HEK293 (cell line): ENCODE measurements at regions not wholly inside any gene's neighbourhood (a gene's known extent, or its start where the extent isn't known, plus 50 kb on each side); places are given as distances from the start of the nearest gene placed in this dataset.
"Not testable (repeated sequence)": the region's sequence is repeated elsewhere in the genome, so short reads cannot be mapped to it uniquely, and the experiment has no call there.

Experiments used
- CTCF ChIA-PET: fragments of 350-600 bp; formaldehyde crosslinking; extraction: SDS; loops from one replicate; lab custom pipeline; 2021; ENCODE audit warnings: antibody characterized with exemption; lab: Yijun Ruan, JAX
- POLR2A ChIA-PET: fragments of 300-600 bp; formaldehyde crosslinking; extraction: SDS; loops from one replicate; lab custom pipeline; 2020; ENCODE audit warnings: antibody characterized with exemption, inconsistent platforms; lab: Yijun Ruan, JAX
- H3K27ac ChIP-seq: fragments of 200-500 bp; sonication (Bioruptor generic); 2 replicates; pipeline ENCODE4 v1.5.1; 2014; ENCODE audit warnings: low read depth, low read length, control low read depth, inconsistent platforms; ENCODE audit errors: extremely low read depth
- H3K36me3 ChIP-seq, 2 experiments: fragments of 200-500 bp in 1 of 2; sonication (Bioruptor generic) in 1 of 2; 1 replicate in 1 of 2; 2 replicates in 1 of 2; pipeline ENCODE4 v1.5.1; 2014 to 2017; ENCODE audit warnings: inconsistent platforms in 2 of 2, low read length in 2 of 2; ENCODE audit not compliant: control insufficient read depth in 2 of 2, insufficient read depth in 1 of 2
- H3K4me1 ChIP-seq: fragments of 200-500 bp; sonication (Bioruptor generic); 2 replicates; pipeline ENCODE4 v1.5.1; 2014; ENCODE audit warnings: mild to moderate bottlenecking, low read length, inconsistent platforms; ENCODE audit not compliant: control insufficient read depth, insufficient read depth
- H3K4me3 ChIP-seq: 2 replicates; pipeline ENCODE4 v1.5.1; 2011; ENCODE audit warnings: low read depth, mild to moderate bottlenecking, control low read depth, low read length, moderate library complexity
- H3K9me3 ChIP-seq: fragments of 200-500 bp; sonication (Bioruptor generic); 2 replicates; pipeline ENCODE4 v1.5.1; 2014; ENCODE audit warnings: low read depth, low read length, inconsistent platforms; ENCODE audit not compliant: control insufficient read depth, insufficient read depth
- BCL11B ChIP-seq: fragments of 450-650 bp; formaldehyde crosslinking; IDR thresholded peaks from 2 replicates; pipeline ENCODE4 v1.5.1; 2016; ENCODE audit warnings: low read depth, missing biosample characterization, missing genetic modification characterization
- FEZF1 ChIP-seq: fragments of 450-650 bp; formaldehyde crosslinking; IDR thresholded peaks from 2 replicates; pipeline ENCODE4 v1.5.1; 2016; ENCODE audit warnings: missing biosample characterization, missing genetic modification characterization
- GLI2 ChIP-seq: fragments of 450-650 bp; formaldehyde crosslinking; IDR thresholded peaks from 2 replicates; pipeline ENCODE4; 2017; ENCODE audit warnings: missing biosample characterization, missing genetic modification characterization, low read depth, borderline replicate concordance
- KLF9 ChIP-seq: fragments of 450-650 bp; formaldehyde crosslinking; IDR thresholded peaks from 2 replicates; pipeline ENCODE4 v1.5.1; 2016; ENCODE audit warnings: missing biosample characterization, missing genetic modification characterization, low read depth
- MEIS1 ChIP-seq: sonication (generic); formaldehyde crosslinking; IDR thresholded peaks from 2 replicates; pipeline ENCODE4 v1.8.1; 2022; ENCODE audit warnings: missing genetic modification reagents, mild to moderate bottlenecking, borderline replicate concordance
- YY2 ChIP-seq: fragments of 450-650 bp; formaldehyde crosslinking; IDR thresholded peaks from 2 replicates; pipeline ENCODE4 v1.5.1; 2016; ENCODE audit warnings: missing biosample characterization, missing genetic modification characterization
- ZBTB1 ChIP-seq: fragments of 450-650 bp; formaldehyde crosslinking; IDR thresholded peaks from 2 replicates; pipeline ENCODE4 v1.5.1; 2016; ENCODE audit warnings: missing biosample characterization, missing genetic modification characterization
- ZBTB44 ChIP-seq: fragments of 450-650 bp; IDR thresholded peaks from 2 replicates; pipeline ENCODE4 v1.5.1; 2018; ENCODE audit warnings: missing biosample characterization, mild to moderate bottlenecking, missing genetic modification characterization
- ZFHX2 ChIP-seq: fragments of 450-650 bp; formaldehyde crosslinking; conservative IDR thresholded peaks from 2 replicates; pipeline ENCODE4 v1.5.1; 2016; ENCODE audit warnings: missing biosample characterization, missing genetic modification characterization
- ZFP37 ChIP-seq: fragments of 450-650 bp; formaldehyde crosslinking; IDR thresholded peaks from 2 replicates; pipeline ENCODE4 v1.5.1; 2016; ENCODE audit warnings: missing biosample characterization, missing genetic modification characterization
- ZNF121 ChIP-seq: fragments of 450-650 bp; formaldehyde crosslinking; IDR thresholded peaks from 2 replicates; pipeline ENCODE4 v1.5.1; 2016; ENCODE audit warnings: missing biosample characterization, missing genetic modification characterization
- ZNF16 ChIP-seq: fragments of 450-650 bp; formaldehyde crosslinking; IDR thresholded peaks from 2 replicates; pipeline ENCODE4 v1.5.1; 2016; ENCODE audit warnings: low read depth, missing biosample characterization, missing genetic modification characterization
- ZNF169 ChIP-seq: fragments of 450-650 bp; formaldehyde crosslinking; IDR thresholded peaks from 2 replicates; pipeline ENCODE4 v1.5.1; 2016; ENCODE audit warnings: missing biosample characterization, missing genetic modification characterization
- ZNF175 ChIP-seq: fragments of 450-650 bp; formaldehyde crosslinking; IDR thresholded peaks from 2 replicates; pipeline ENCODE4 v1.5.1; 2016; ENCODE audit warnings: missing biosample characterization, missing genetic modification characterization
- ZNF23 ChIP-seq: fragments of 450-650 bp; formaldehyde crosslinking; IDR thresholded peaks from 2 replicates; pipeline ENCODE4 v1.5.1; 2016; ENCODE audit warnings: missing biosample characterization, missing genetic modification characterization, borderline replicate concordance
- ZNF266 ChIP-seq: fragments of 450-650 bp; formaldehyde crosslinking; IDR thresholded peaks from 2 replicates; pipeline ENCODE4 v1.5.1; 2016; ENCODE audit warnings: missing biosample characterization, missing genetic modification characterization, low read depth
- ZNF366 ChIP-seq: fragments of 450-650 bp; formaldehyde crosslinking; conservative IDR thresholded peaks from 2 replicates; pipeline ENCODE4 v1.5.1; 2016; ENCODE audit warnings: missing biosample characterization, missing genetic modification characterization
- ZNF37A ChIP-seq: fragments of 450-650 bp; IDR thresholded peaks from 2 replicates; pipeline ENCODE4 v1.5.1; 2018; ENCODE audit warnings: missing biosample characterization, missing genetic modification characterization
- ZNF391 ChIP-seq: fragments of 450-650 bp; formaldehyde crosslinking; IDR thresholded peaks from 2 replicates; pipeline ENCODE4 v1.5.1; 2016; ENCODE audit warnings: low read depth, missing biosample characterization, missing genetic modification characterization, borderline replicate concordance
- ZNF544 ChIP-seq: fragments of 450-650 bp; formaldehyde crosslinking; IDR thresholded peaks from 2 replicates; pipeline ENCODE4 v1.5.0; 2017; ENCODE audit warnings: missing biosample characterization, missing genetic modification characterization
- ZNF600 ChIP-seq: fragments of 450-650 bp; formaldehyde crosslinking; IDR thresholded peaks from 2 replicates; pipeline ENCODE4 v1.5.1; 2016; ENCODE audit warnings: missing biosample characterization, missing genetic modification characterization
- ZNF76 ChIP-seq: fragments of 450-650 bp; formaldehyde crosslinking; IDR thresholded peaks from 2 replicates; pipeline ENCODE4; 2016; ENCODE audit warnings: low read depth, missing biosample characterization, missing genetic modification characterization, borderline replicate concordance

GRCh38 chr22:22990711-22991505 lies 79.4 kb upstream of the GNAZ start:
- H3K36me3 ChIP-seq, H3K4me1 ChIP-seq, CTCF ChIA-PET, H3K4me3 ChIP-seq, POLR2A ChIA-PET, H3K9me3 ChIP-seq, H3K27ac ChIP-seq: not testable (repeated sequence)
- 0 out of 2 replicates have a peak, but pooled peaks have one; percentile 31 for TF ChIP-seq ZNF366 (tag by site-specific recombination)
- TF ChIP-seq ZNF169 (tag by site-specific recombination): peak; percentile 99

- POLR2A ChIA-PET: no interaction called here
- no peaks in the 10 kb centered on the region for H3K36me3 ChIP-seq
- no peak overlapping the region for H3K4me3 ChIP-seq
- no peak for TF ChIP-seq ZFP37 (tag by site-specific recombination)
- no peak for TF ChIP-seq ZNF391 (tag by site-specific recombination)
- no peak for TF ChIP-seq ZBTB1 (tag by site-specific recombination)
- no peak for TF ChIP-seq ZNF175 (tag by site-specific recombination)
- TF ChIP-seq, all 188 proteins: peak for 0
- CTCF ChIA-PET: interaction anchor here (1.0 kb wide), 1 partner anchor 27 kb away, joined by 3 read pairs; no protein-coding TSS in a partner anchor
- no peaks in the 10 kb centered on the region for H3K9me3 ChIP-seq
- no peak overlapping the region for H3K27ac ChIP-seq
- H3K4me1 ChIP-seq: no peaks in the 10 kb centered on the region
These were observed 77.8 kb upstream of the GNAZ start for GRCh38 chr22:22992474-22992873.

- no peaks in the 10 kb centered on the region for H3K4me1 ChIP-seq
- POLR2A ChIA-PET: no interaction called here
- H3K4me3 ChIP-seq: no peak overlapping the region
- no peaks in the 10 kb centered on the region for H3K36me3 ChIP-seq
- CTCF ChIA-PET: interaction anchor here (0.6 to 2.1 kb wide), 3 partner anchors 11 to 794 kb away, joined by 3 to 11 read pairs (median 6); no protein-coding TSS in a partner anchor
- no peaks in the 10 kb centered on the region for H3K9me3 ChIP-seq
- TF ChIP-seq ZNF23 (no peak), BCL11B (tag by site-specific recombination) (no peak)
- no peak overlapping the region for H3K27ac ChIP-seq
These were observed 77.1 kb upstream of the GNAZ start for GRCh38 chr22:22993184-22993583.

GRCh38 chr22:22995166-22995565 lies 75.2 kb upstream of the GNAZ start:
- Histone ChIP-seq H3K4me3 (no peak overlapping the region), H3K36me3 (no peaks in the 10 kb centered on the region), H3K4me1 (no peaks in the 10 kb centered on the region), H3K27ac (no peak overlapping the region), H3K9me3 (no peaks in the 10 kb centered on the region)
- ChIA-PET POLR2A (no interaction called here), CTCF (interaction anchor here (0.9 kb wide), 1 partner anchor 133 kb away, joined by 3 read pairs; no protein-coding TSS in a partner anchor)
- TF ChIP-seq ZNF600 (tag by site-specific recombination): no peak
- no peak for TF ChIP-seq ZNF16 (tag by site-specific recombination)
- TF ChIP-seq GLI2 (tag by site-specific recombination): no peak
- no peak for TF ChIP-seq ZNF266 (tag by site-specific recombination)
- TF ChIP-seq FEZF1: no peak
- TF ChIP-seq ZNF544 (tag by site-specific recombination): 0 out of 2 replicates have a peak, but pooled peaks have one; percentile 49
- TF ChIP-seq ZFHX2 (tag by site-specific recombination): no peak
- no peak for TF ChIP-seq ZBTB44 (tag by site-specific recombination)
- no peak for TF ChIP-seq ZNF121 (tag by site-specific recombination)
- no peak for TF ChIP-seq ZNF76 (tag by site-specific recombination)
- TF ChIP-seq MEIS1 (CRISPR knock-in tag): no peak
- no peak for TF ChIP-seq YY2 (tag by site-specific recombination)
- peak; percentile 33; the same call in 1 of the 2 replicates for TF ChIP-seq ZNF37A (tag by site-specific recombination)
- TF ChIP-seq KLF9 (tag by site-specific recombination): no peak
